ENCODE measurements at regions not wholly inside any gene's neighbourhood (a gene's known extent, or its start where the extent isn't known, plus 50 kb on each side); places are given as distances from the start of the nearest gene placed in this dataset.

DNA sequence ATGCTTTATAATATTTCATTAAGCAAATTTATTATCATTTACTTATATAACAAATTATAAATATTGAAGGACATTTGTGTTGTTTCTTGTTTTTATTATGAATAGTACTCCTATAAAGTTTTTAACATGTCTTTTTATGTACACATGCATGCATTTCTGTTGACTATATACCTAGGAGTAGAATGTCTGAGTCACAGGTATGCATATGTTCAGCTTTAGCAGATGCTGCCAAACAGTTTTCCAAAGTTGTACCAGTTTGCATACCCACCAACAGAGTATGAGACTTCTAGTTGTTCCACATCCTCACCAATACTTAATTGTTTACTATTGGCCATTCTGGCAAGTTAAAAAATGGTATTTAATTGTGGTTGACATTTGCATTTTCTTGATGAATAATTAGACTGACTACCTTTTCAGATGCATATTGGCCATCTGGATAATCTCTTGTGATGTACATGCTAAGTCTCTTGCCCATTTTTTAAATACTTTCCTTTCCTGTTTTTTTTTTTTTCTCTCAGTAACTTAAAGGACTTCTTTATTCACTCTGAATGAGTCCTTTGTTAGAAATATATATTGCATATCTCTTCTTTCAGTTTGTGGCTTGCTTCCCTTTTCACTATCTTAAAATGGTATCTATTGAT lies 132.2 kb upstream of the TRIM2 start:
- H3K27me3 ChIP-seq, result no peaks in the 10 kb centered on the region
- no peak overlapping the region for H3K27ac ChIP-seq
- H3K36me3 ChIP-seq, result no peaks in the 10 kb centered on the region
- H3K4me3 ChIP-seq (ENCODE audit: low read depth in 1 of 2, low read length in 1 of 2), result no peak overlapping the region
- no peaks in the 10 kb centered on the region for H3K4me1 ChIP-seq (ENCODE audit: control insufficient read depth in 1 of 2, insufficient read depth in 1 of 2, low read depth in 1 of 2, low read length in 1 of 2)
- TF ChIP-seq, protein P1, sequence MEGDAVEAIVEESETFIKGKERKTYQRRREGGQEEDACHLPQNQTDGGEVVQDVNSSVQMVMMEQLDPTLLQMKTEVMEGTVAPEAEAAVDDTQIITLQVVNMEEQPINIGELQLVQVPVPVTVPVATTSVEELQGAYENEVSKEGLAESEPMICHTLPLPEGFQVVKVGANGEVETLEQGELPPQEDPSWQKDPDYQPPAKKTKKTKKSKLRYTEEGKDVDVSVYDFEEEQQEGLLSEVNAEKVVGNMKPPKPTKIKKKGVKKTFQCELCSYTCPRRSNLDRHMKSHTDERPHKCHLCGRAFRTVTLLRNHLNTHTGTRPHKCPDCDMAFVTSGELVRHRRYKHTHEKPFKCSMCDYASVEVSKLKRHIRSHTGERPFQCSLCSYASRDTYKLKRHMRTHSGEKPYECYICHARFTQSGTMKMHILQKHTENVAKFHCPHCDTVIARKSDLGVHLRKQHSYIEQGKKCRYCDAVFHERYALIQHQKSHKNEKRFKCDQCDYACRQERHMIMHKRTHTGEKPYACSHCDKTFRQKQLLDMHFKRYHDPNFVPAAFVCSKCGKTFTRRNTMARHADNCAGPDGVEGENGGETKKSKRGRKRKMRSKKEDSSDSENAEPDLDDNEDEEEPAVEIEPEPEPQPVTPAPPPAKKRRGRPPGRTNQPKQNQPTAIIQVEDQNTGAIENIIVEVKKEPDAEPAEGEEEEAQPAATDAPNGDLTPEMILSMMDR (IDR thresholded peaks at IDR 0.05), result no peak
- H3K9me3 ChIP-seq, result no peaks in the 10 kb centered on the region

DNA sequence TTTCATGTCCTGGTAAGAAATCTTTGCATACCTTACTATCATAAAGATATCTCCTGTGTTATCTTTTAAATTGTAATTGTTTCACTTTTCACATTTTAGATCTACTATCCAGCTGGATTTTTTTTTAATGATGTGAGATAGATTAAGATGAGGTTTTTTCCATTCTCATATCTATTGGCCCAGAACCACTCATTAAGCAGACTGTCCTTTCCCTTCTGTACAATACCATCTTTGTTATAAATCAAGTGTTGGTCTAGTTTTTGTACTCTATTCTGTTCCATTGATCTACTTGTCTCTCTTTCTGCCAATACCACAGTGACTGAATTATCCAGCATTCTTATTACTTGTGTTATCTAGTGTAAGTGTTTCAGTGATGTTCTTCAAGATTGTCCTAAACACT lies 131.6 kb upstream of the TRIM2 start:
- Histone ChIP-seq H3K27ac (no peak overlapping the region), H3K4me3 (ENCODE audit: low read depth in 1 of 2, low read length in 1 of 2) (no peak overlapping the region), H3K4me1 (ENCODE audit: control insufficient read depth in 1 of 2, insufficient read depth in 1 of 2, low read depth in 1 of 2, low read length in 1 of 2) (no peaks in the 10 kb centered on the region), H3K9me3 (no peaks in the 10 kb centered on the region), H3K36me3 (no peaks in the 10 kb centered on the region), H3K27me3 (no peaks in the 10 kb centered on the region)
- TF ChIP-seq, protein P1 (IDR thresholded peaks at IDR 0.05), result no peak

DNA sequence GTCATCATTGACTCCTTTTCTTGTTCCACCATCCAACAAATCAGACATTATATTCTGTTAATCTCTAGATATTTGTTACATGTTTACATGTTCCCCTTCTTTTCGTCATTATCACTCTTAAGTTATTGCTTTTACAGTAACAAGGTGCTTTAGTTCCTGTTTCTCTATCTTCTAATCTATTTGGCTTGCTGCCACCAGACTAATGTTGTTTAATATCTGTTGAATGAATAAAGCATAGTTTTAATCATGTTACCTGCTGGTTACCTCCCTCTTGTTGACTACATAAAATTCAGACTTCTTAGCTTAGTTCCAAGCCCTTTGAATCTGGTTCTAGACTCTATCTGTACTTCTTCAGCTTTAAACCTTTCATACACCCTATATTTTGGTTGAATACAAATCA lies 129.8 kb upstream of the TRIM2 start:
- H3K9me3 ChIP-seq, result no peaks in the 10 kb centered on the region
- H3K4me3 ChIP-seq (ENCODE audit: low read depth in 1 of 2, low read length in 1 of 2), result no peak overlapping the region
- H3K36me3 ChIP-seq, result no peaks in the 10 kb centered on the region
- no peaks in the 10 kb centered on the region for H3K27me3 ChIP-seq
- no peak overlapping the region for H3K27ac ChIP-seq
- TF ChIP-seq, protein P1 (IDR thresholded peaks at IDR 0.05), result no peak
- H3K4me1 ChIP-seq (ENCODE audit: control insufficient read depth in 1 of 2, insufficient read depth in 1 of 2, low read depth in 1 of 2, low read length in 1 of 2), result no peaks in the 10 kb centered on the region

DNA sequence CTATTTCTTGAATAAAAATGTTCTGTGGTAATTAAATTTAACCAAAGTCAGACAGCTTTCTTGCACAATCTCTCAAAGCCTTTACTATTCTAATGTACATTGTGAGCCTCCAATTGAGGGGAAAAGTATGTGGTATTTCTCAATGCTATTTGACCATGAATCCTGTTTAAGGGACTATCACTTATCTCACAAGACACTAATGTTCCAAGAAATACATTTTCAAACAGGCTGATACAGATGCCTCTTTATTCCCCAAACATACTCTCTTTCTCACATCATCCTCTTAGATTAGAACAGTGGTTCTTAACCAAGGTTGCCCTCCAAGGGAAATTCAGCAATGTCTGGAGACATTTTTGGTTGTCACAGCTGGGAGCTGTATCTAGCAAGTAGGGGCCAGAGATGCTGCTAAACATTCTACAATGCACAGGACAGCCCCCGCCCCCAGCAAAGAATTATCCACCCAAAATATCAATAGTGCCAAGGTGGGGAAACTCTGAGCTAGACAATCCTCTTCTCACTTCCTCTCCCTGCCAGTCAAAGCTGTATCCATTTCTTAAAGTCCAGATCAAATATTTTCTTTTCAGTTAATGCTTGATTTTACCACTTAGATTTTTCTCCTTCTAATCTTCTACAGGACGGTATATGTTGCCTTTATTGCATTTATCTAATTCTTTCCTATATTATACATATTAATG lies 129.2 kb upstream of the TRIM2 start:
- no peaks in the 10 kb centered on the region for H3K4me1 ChIP-seq (ENCODE audit: control insufficient read depth in 1 of 2, insufficient read depth in 1 of 2, low read depth in 1 of 2, low read length in 1 of 2)
- no peaks in the 10 kb centered on the region for H3K9me3 ChIP-seq
- no peak overlapping the region for H3K4me3 ChIP-seq (ENCODE audit: low read depth in 1 of 2, low read length in 1 of 2)
- H3K27ac ChIP-seq, result no peak overlapping the region
- no peaks in the 10 kb centered on the region for H3K27me3 ChIP-seq
- H3K36me3 ChIP-seq, result no peaks in the 10 kb centered on the region
- TF ChIP-seq, protein P1 (IDR thresholded peaks at IDR 0.05), result no peak

DNA sequence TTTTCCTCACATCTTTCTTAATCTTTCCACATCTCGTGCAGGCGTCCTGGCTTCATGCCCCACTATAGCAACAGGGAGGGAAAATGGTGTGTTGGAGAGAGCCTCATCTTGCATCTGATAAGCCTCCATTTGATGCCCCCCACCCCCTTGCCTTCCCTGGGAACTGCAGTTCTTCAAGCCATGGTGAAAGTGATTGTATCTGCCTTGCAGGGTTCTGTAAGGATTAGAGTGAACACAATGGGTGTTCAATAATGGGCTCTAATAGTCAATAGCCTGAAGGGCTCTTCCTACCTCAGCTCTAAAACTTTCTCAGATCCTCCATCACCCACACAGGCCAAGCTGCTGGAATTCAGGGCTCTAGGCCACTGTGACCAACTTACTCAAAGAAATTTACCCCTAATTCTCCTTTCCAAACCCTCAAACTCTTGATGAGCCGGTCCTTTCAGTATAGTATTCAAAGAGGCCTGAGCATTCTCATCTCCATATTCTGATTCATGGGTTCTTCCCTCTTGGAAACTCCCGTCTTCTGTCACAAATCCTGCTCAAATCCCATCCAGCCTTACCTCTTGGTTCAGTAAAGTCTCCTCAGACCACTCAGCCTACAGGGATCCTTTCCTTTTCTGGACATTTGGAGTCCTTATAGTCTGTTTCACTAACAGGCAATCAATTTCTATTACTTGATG lies 128.3 kb upstream of the TRIM2 start:
- no peaks in the 10 kb centered on the region for H3K9me3 ChIP-seq
- TF ChIP-seq, protein P1 (IDR thresholded peaks at IDR 0.05), result no peak
- H3K4me3 ChIP-seq (ENCODE audit: low read depth in 1 of 2, low read length in 1 of 2), result no peak overlapping the region
- H3K27ac ChIP-seq, result no peak overlapping the region
- H3K27me3 ChIP-seq, result no peaks in the 10 kb centered on the region
- H3K36me3 ChIP-seq, result no peaks in the 10 kb centered on the region
- H3K4me1 ChIP-seq (ENCODE audit: control insufficient read depth in 1 of 2, insufficient read depth in 1 of 2, low read depth in 1 of 2, low read length in 1 of 2), result no peaks in the 10 kb centered on the region

All from neutrophil (primary cell).